Caki2 (cell line): ENCODE measurements at regions not wholly inside any gene's neighbourhood (a gene's known extent, or its start where the extent isn't known, plus 50 kb on each side); places are given as distances from the start of the nearest gene placed in this dataset.

Experiments used
- DNase-seq: peaks from one replicate; pipeline ENCODE4 v3.0.0-alpha.2; 2015; ENCODE audit warnings: low read depth
- in situ Hi-C: cut with HindIII; loops from 2 replicates; pipeline ENCODE4 v1.10.0; 2016; ENCODE audit warnings: low sequenced_read_pairs, low pct_unique_long_range_greater_than_20kb, mixed read lengths

DNA sequence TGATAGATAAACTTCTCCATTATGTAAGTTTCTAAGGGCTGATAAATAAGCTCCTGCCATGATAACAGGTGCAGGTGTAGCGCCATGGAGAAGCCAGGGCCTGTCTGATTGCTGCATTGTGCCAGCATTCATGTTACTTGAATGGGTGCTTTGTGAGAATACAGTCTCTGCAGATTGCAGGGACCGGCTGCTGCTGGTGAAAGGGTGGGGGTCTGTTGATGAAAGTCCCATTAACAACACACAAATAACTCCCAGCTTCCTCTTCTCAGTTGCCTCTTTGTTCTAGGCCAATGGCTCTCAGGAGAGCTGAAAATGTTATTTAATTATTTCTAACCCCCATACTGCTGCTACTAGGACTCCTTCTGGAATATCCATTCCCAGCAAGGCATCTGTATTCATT lies 77.2 kb downstream of the RTP4 start:
- in situ Hi-C loops, result no loop called here
- no peak for DNase-seq

DNA sequence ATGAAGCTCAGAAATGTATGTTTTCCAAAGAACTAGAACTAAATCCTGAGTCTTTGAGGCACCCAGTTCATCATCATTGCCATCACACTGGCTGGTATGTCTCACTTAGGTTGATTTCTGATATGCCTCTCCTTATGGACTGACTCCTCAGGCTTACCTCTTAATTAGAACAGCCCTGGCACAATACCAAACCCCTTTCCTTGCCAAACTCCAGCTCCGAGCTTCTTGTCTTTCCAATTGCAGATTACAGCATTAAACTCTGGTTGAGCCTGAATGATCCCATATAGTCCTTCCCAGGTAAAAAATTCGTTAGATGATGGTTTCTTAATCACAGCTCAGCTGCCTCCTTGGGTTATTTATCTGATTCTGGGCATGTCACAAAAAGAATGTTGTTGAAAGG lies 66.3 kb downstream of the RTP4 start:
- in situ Hi-C loops, result no loop called here

DNA sequence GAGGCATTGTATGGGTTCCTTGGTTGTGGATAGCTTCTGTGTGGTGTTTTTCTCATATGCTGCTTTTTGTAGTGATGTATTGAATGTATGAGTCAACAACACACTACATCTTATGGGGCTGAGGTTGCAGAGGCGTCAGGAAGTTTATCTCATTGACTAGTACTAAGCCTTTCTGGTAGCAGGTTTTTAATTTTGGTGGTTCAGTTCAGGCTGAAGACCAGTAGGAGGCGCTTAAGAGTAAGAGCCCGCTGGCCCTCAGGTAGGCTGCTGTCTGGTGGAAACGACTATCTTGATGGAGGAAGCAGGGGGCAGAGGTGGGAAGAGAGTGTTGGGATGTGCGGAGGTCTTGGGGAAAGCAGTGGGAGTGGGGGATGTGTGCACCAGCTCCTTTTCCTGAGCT lies 62.4 kb downstream of the RTP4 start:
- in situ Hi-C loops, result no loop called here
- DNase-seq, result no peak

More for the DNA sequence above, 66.3 kb downstream of the RTP4 start:
- no peak for DNase-seq
